IMR-90 (cell line): ENCODE measurements at regions not wholly inside any gene's neighbourhood (a gene's known extent, or its start where the extent isn't known, plus 50 kb on each side); places are given as distances from the start of the nearest gene placed in this dataset.

Source experiments
- CEBPB ChIP-seq: IDR thresholded peaks from 2 replicates; pipeline ENCODE4 v1.6.1; 2012; ENCODE audit warnings: low read depth, low read length, improper control_type of control experiment
- CHD1 ChIP-seq: IDR thresholded peaks from 2 replicates; pipeline ENCODE4 v1.6.1; 2012; ENCODE audit warnings: low read depth, low read length, improper control_type of control experiment
- MAFK ChIP-seq: IDR thresholded peaks from 2 replicates; pipeline ENCODE4 v1.6.1; 2012; ENCODE audit warnings: low read depth, low read length, improper control_type of control experiment
- MXI1 ChIP-seq: IDR thresholded peaks from 2 replicates; pipeline ENCODE4 v1.6.1; 2012; ENCODE audit warnings: low read depth, mild to moderate bottlenecking, low read length, moderate library complexity, borderline replicate concordance
- POLR2A ChIP-seq: IDR thresholded peaks from 2 replicates; pipeline ENCODE4 v1.6.1; 2012; ENCODE audit warnings: mild to moderate bottlenecking, low read depth, low read length
- RCOR1 ChIP-seq: IDR thresholded peaks from 2 replicates; pipeline ENCODE4 v1.6.1; 2012; ENCODE audit warnings: mild to moderate bottlenecking, low read length, improper control_type of control experiment; ENCODE audit not compliant: insufficient replicate concordance
- RFX5 ChIP-seq: IDR thresholded peaks from 2 replicates; pipeline ENCODE4 v1.8.0; 2012; ENCODE audit warnings: low read depth, mild to moderate bottlenecking, low read length, moderate library complexity
- TF ChIP-seq, protein P1 (sequence below): conservative IDR thresholded peaks from 2 replicates; pipeline ENCODE4 v1.5.1; 2012; ENCODE audit warnings: mild to moderate bottlenecking, low read depth, low read length, improper control_type of control experiment
- TF ChIP-seq, protein P2 (sequence below): fragments of 150-350 bp; IDR thresholded peaks from 2 replicates; pipeline ENCODE4 v1.6.1; 2016; ENCODE audit warnings: low read depth, mild to moderate bottlenecking, low read length, moderate library complexity, borderline replicate concordance

DNA sequence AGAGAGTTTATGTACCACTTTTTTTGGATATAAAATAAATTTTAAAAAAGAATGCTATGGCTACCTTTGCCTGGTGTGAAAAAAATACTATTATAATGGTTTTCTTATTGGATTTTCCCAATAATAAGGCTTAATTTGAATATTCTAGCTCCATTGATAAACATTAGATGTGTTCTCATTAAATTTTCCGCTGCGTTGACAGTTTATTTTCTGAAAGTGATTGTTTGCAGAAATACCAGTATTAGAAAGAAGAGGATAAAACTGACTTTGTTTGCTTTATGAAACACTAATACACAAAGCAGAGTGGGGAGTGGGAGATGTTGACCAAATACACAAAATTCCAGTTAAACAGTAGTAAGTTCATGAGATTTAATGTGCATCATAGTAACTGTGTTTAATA lies 433.3 kb upstream of the TMEFF2 start:
- TF ChIP-seq POLR2A (no peak), RFX5 (no peak), MXI1 (no peak), CEBPB (no peak), MAFK (peak; percentile 18; the same call in 1 of the 2 replicates), CHD1 (no peak), RCOR1 (no peak)
- TF ChIP-seq, protein P1, sequence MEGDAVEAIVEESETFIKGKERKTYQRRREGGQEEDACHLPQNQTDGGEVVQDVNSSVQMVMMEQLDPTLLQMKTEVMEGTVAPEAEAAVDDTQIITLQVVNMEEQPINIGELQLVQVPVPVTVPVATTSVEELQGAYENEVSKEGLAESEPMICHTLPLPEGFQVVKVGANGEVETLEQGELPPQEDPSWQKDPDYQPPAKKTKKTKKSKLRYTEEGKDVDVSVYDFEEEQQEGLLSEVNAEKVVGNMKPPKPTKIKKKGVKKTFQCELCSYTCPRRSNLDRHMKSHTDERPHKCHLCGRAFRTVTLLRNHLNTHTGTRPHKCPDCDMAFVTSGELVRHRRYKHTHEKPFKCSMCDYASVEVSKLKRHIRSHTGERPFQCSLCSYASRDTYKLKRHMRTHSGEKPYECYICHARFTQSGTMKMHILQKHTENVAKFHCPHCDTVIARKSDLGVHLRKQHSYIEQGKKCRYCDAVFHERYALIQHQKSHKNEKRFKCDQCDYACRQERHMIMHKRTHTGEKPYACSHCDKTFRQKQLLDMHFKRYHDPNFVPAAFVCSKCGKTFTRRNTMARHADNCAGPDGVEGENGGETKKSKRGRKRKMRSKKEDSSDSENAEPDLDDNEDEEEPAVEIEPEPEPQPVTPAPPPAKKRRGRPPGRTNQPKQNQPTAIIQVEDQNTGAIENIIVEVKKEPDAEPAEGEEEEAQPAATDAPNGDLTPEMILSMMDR = no peak
- TF ChIP-seq, protein P2, sequence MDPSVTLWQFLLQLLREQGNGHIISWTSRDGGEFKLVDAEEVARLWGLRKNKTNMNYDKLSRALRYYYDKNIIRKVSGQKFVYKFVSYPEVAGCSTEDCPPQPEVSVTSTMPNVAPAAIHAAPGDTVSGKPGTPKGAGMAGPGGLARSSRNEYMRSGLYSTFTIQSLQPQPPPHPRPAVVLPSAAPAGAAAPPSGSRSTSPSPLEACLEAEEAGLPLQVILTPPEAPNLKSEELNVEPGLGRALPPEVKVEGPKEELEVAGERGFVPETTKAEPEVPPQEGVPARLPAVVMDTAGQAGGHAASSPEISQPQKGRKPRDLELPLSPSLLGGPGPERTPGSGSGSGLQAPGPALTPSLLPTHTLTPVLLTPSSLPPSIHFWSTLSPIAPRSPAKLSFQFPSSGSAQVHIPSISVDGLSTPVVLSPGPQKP = no peak
